ENCODE measurements at regions not wholly inside any gene's neighbourhood (a gene's known extent, or its start where the extent isn't known, plus 50 kb on each side); places are given as distances from the start of the nearest gene placed in this dataset.
"Not testable (repeated sequence)": the region's sequence is repeated elsewhere in the genome, so short reads cannot be mapped to it uniquely, and the experiment has no call there.

DNA sequence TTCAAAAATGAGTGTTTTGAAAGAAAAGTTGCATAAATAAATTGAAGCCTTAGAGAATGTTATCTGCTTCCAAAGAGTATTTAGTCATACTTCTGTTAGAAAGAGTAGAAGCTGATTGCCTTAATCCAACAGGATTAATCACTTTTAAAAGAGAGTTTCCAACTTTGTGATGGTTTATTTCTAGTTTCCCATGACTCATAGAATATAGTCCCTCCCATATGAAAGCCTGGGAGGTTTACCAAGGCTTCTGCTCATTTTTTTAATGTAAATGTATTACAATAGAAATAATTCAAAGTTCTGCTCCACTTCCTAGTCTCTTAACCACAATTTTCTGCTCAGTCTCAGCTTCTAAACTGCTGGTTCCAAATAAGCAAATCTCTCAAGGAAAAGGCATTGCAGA lies 118.0 kb upstream of the IRAK1BP1 start:
- H3K27me3 ChIP-seq (ENCODE audit: control insufficient read depth, insufficient read depth, low read length), result no peaks in the 10 kb centered on the region
- no peaks in the 10 kb centered on the region for H3K36me3 ChIP-seq (ENCODE audit: control insufficient read depth, insufficient read depth, low read length)
- H3K4me3 ChIP-seq (ENCODE audit: low read length), result no peak overlapping the region
- no peak overlapping the region for H3K27ac ChIP-seq (ENCODE audit: low read depth, low read length)
- H3K9ac ChIP-seq (ENCODE audit: low read length), result no peak overlapping the region
- no peaks in the 10 kb centered on the region for H3K4me1 ChIP-seq (ENCODE audit: control insufficient read depth, insufficient read depth, low read length)

DNA sequence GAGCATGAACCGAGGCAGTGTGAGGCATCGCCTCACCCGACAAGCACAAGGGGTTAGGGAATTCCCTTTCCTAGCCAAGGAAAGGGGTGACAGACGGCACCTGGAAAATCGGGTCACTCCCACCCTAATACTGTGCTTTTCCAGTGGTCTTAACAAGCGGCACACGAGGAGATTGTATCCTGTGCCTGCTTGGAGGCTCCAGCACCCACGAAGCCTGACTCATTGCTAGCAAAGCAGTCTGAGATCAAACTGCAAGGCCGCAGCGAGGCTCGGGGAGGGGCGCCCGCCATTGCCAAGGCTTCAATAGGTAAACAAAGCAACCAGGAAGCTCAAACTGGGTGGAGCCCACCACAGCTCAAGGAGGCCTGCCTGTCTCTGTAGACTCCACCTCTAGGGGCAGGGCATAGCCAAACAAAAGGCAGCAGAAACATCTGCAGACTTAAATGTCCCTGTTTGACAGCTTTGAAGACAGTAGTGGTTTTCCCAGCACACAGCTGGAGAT lies 109.0 kb upstream of the IRAK1BP1 start:
- H3K9ac ChIP-seq (ENCODE audit: low read length); H3K4me1 ChIP-seq (ENCODE audit: control insufficient read depth, insufficient read depth, low read length); H3K36me3 ChIP-seq (ENCODE audit: control insufficient read depth, insufficient read depth, low read length); H3K27me3 ChIP-seq (ENCODE audit: control insufficient read depth, insufficient read depth, low read length); H3K27ac ChIP-seq (ENCODE audit: low read depth, low read length); H3K4me3 ChIP-seq (ENCODE audit: low read length): not testable (repeated sequence)

GRCh38 chr6:78768271-78768670 lies 99.1 kb upstream of the IRAK1BP1 start:
- Histone ChIP-seq H3K4me1 (ENCODE audit: control insufficient read depth, insufficient read depth, low read length) (no peaks in the 10 kb centered on the region), H3K9ac (ENCODE audit: low read length) (no peak overlapping the region), H3K4me3 (ENCODE audit: low read length) (no peak overlapping the region), H3K36me3 (ENCODE audit: control insufficient read depth, insufficient read depth, low read length) (no peaks in the 10 kb centered on the region), H3K27ac (ENCODE audit: low read depth, low read length) (no peak overlapping the region), H3K27me3 (ENCODE audit: control insufficient read depth, insufficient read depth, low read length) (no peaks in the 10 kb centered on the region)

DNA sequence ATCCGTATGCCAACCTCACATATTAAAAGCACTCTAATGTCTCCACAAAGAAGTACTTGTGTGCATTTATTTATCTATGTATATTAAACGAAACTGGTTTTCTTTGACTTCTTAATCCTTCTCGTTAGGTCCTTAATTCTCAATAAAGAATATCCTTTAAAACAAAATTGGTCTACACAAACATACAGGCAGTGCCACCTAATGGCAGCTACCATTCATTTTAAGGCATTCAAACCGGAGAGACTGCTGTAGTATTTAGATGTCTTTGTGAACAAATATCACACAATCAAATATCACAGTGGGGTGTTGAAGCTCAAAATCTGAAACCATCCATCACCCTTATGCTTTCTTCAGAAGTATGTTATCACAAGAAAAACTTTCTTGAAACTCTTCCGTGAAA lies 96.6 kb upstream of the IRAK1BP1 start:
- no peaks in the 10 kb centered on the region for H3K27me3 ChIP-seq (ENCODE audit: control insufficient read depth, insufficient read depth, low read length)
- no peaks in the 10 kb centered on the region for H3K4me1 ChIP-seq (ENCODE audit: control insufficient read depth, insufficient read depth, low read length)
- H3K9ac ChIP-seq (ENCODE audit: low read length), result no peak overlapping the region
- no peak overlapping the region for H3K27ac ChIP-seq (ENCODE audit: low read depth, low read length)
- H3K4me3 ChIP-seq (ENCODE audit: low read length), result no peak overlapping the region
- H3K36me3 ChIP-seq (ENCODE audit: control insufficient read depth, insufficient read depth, low read length), result no peaks in the 10 kb centered on the region

- H3K36me3 ChIP-seq (ENCODE audit: control insufficient read depth, insufficient read depth, low read length), result no peaks in the 10 kb centered on the region
- H3K4me3 ChIP-seq (ENCODE audit: low read length), result no peak overlapping the region
- no peaks in the 10 kb centered on the region for H3K27me3 ChIP-seq (ENCODE audit: control insufficient read depth, insufficient read depth, low read length)
- no peak overlapping the region for H3K9ac ChIP-seq (ENCODE audit: low read length)
- no peaks in the 10 kb centered on the region for H3K4me1 ChIP-seq (ENCODE audit: control insufficient read depth, insufficient read depth, low read length)
- H3K27ac ChIP-seq (ENCODE audit: low read depth, low read length), result no peak overlapping the region
Observed at GRCh38 chr6:78771586-78771985, 95.8 kb upstream of the IRAK1BP1 start.

GRCh38 chr6:78781001-78781400 lies 86.3 kb upstream of the IRAK1BP1 start:
- H3K4me1 ChIP-seq (ENCODE audit: control insufficient read depth, insufficient read depth, low read length), result no peaks in the 10 kb centered on the region
- H3K27me3 ChIP-seq (ENCODE audit: control insufficient read depth, insufficient read depth, low read length), result no peaks in the 10 kb centered on the region
- no peaks in the 10 kb centered on the region for H3K36me3 ChIP-seq (ENCODE audit: control insufficient read depth, insufficient read depth, low read length)
- no peak overlapping the region for H3K4me3 ChIP-seq (ENCODE audit: low read length)
- H3K9ac ChIP-seq (ENCODE audit: low read length), result no peak overlapping the region
- no peak overlapping the region for H3K27ac ChIP-seq (ENCODE audit: low read depth, low read length)

GRCh38 chr6:78783366-78783765 lies 84.0 kb upstream of the IRAK1BP1 start:
- not testable (repeated sequence) for H3K27ac ChIP-seq (ENCODE audit: low read depth, low read length); H3K27me3 ChIP-seq (ENCODE audit: control insufficient read depth, insufficient read depth, low read length); H3K4me3 ChIP-seq (ENCODE audit: low read length); H3K36me3 ChIP-seq (ENCODE audit: control insufficient read depth, insufficient read depth, low read length); H3K4me1 ChIP-seq (ENCODE audit: control insufficient read depth, insufficient read depth, low read length); H3K9ac ChIP-seq (ENCODE audit: low read length)

GRCh38 chr6:78797270-78797669 lies 70.1 kb upstream of the IRAK1BP1 start:
- no peak overlapping the region for H3K9ac ChIP-seq (ENCODE audit: low read length)
- H3K4me1 ChIP-seq (ENCODE audit: control insufficient read depth, insufficient read depth, low read length), result no peaks in the 10 kb centered on the region
- no peaks in the 10 kb centered on the region for H3K27me3 ChIP-seq (ENCODE audit: control insufficient read depth, insufficient read depth, low read length)
- H3K36me3 ChIP-seq (ENCODE audit: control insufficient read depth, insufficient read depth, low read length), result no peaks in the 10 kb centered on the region
- H3K27ac ChIP-seq (ENCODE audit: low read depth, low read length), result no peak overlapping the region
- H3K4me3 ChIP-seq (ENCODE audit: low read length), result no peak overlapping the region

- Histone ChIP-seq H3K27ac (ENCODE audit: low read depth, low read length) (no peak overlapping the region), H3K4me3 (ENCODE audit: low read length) (no peak overlapping the region), H3K4me1 (ENCODE audit: control insufficient read depth, insufficient read depth, low read length) (no peaks in the 10 kb centered on the region), H3K36me3 (ENCODE audit: control insufficient read depth, insufficient read depth, low read length) (no peaks in the 10 kb centered on the region), H3K27me3 (ENCODE audit: control insufficient read depth, insufficient read depth, low read length) (no peaks in the 10 kb centered on the region), H3K9ac (ENCODE audit: low read length) (no peak overlapping the region)
Observed at GRCh38 chr6:78799682-78800081, 67.7 kb upstream of the IRAK1BP1 start.

DNA sequence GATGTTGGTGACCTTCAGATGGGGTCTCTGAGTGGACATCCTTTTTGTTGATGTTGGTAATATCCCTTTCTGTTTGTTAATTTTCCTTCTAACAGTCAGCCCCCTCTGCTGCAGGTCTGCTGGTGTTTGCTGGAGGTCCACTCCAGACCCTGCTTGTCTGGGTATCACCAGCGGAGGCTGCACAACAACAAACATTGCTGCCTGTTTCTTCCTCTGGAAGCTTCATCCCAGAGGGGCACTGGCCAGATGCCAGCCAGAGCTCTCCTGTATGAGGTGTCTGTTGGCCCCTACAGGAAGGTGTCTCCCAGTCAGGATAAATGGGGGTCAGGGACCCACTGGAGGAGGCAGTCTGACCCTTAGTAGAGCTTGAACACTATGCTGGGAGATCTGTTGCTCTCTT lies 60.6 kb upstream of the IRAK1BP1 start:
- H3K27ac ChIP-seq (ENCODE audit: low read depth, low read length); H3K9ac ChIP-seq (ENCODE audit: low read length); H3K27me3 ChIP-seq (ENCODE audit: control insufficient read depth, insufficient read depth, low read length); H3K36me3 ChIP-seq (ENCODE audit: control insufficient read depth, insufficient read depth, low read length); H3K4me3 ChIP-seq (ENCODE audit: low read length); H3K4me1 ChIP-seq (ENCODE audit: control insufficient read depth, insufficient read depth, low read length): not testable (repeated sequence)

GRCh38 chr6:78807655-78808355 lies 59.5 kb upstream of the IRAK1BP1 start:
- H3K27ac ChIP-seq (ENCODE audit: low read depth, low read length); H3K9ac ChIP-seq (ENCODE audit: low read length); H3K4me1 ChIP-seq (ENCODE audit: control insufficient read depth, insufficient read depth, low read length); H3K4me3 ChIP-seq (ENCODE audit: low read length); H3K36me3 ChIP-seq (ENCODE audit: control insufficient read depth, insufficient read depth, low read length); H3K27me3 ChIP-seq (ENCODE audit: control insufficient read depth, insufficient read depth, low read length): not testable (repeated sequence)

- Histone ChIP-seq H3K9ac (ENCODE audit: low read length) (no peak overlapping the region), H3K4me3 (ENCODE audit: low read length) (no peak overlapping the region), H3K4me1 (ENCODE audit: control insufficient read depth, insufficient read depth, low read length) (no peaks in the 10 kb centered on the region), H3K36me3 (ENCODE audit: control insufficient read depth, insufficient read depth, low read length) (no peaks in the 10 kb centered on the region), H3K27me3 (ENCODE audit: control insufficient read depth, insufficient read depth, low read length) (no peaks in the 10 kb centered on the region), H3K27ac (ENCODE audit: low read depth, low read length) (no peak overlapping the region)
Observed at GRCh38 chr6:78808356-78808891, 58.9 kb upstream of the IRAK1BP1 start.

GRCh38 chr6:78808933-78809332 lies 58.4 kb upstream of the IRAK1BP1 start:
- Histone ChIP-seq H3K4me3 (ENCODE audit: low read length) (no peak overlapping the region), H3K27ac (ENCODE audit: low read depth, low read length) (no peak overlapping the region), H3K9ac (ENCODE audit: low read length) (no peak overlapping the region), H3K27me3 (ENCODE audit: control insufficient read depth, insufficient read depth, low read length) (no peaks in the 10 kb centered on the region), H3K36me3 (ENCODE audit: control insufficient read depth, insufficient read depth, low read length) (no peaks in the 10 kb centered on the region), H3K4me1 (ENCODE audit: control insufficient read depth, insufficient read depth, low read length) (no peaks in the 10 kb centered on the region)
